ENCODE measurements at regions not wholly inside any gene's neighbourhood (a gene's known extent, or its start where the extent isn't known, plus 50 kb on each side); places are given as distances from the start of the nearest gene placed in this dataset.

DNA sequence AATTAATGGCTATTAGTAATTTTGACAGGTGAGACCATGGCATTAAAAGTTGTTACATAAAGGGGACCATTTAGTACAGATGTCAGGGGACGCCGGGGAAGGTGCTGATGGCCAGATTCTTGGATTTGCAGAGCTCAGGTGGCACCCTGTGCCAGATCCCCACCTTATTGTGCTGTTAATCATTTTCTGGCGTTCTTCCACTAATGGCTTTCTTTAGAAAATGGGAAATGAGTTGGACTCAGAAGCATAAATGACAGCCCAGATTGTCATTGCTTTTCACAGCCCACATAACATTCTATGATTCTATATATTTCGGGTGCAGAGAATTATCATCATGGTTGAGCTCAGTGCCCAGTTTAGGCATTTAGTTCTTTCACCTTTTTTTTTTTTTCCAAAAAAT is 257.2 kb upstream of the TCF4 start:
- TF ChIP-seq, protein P1, sequence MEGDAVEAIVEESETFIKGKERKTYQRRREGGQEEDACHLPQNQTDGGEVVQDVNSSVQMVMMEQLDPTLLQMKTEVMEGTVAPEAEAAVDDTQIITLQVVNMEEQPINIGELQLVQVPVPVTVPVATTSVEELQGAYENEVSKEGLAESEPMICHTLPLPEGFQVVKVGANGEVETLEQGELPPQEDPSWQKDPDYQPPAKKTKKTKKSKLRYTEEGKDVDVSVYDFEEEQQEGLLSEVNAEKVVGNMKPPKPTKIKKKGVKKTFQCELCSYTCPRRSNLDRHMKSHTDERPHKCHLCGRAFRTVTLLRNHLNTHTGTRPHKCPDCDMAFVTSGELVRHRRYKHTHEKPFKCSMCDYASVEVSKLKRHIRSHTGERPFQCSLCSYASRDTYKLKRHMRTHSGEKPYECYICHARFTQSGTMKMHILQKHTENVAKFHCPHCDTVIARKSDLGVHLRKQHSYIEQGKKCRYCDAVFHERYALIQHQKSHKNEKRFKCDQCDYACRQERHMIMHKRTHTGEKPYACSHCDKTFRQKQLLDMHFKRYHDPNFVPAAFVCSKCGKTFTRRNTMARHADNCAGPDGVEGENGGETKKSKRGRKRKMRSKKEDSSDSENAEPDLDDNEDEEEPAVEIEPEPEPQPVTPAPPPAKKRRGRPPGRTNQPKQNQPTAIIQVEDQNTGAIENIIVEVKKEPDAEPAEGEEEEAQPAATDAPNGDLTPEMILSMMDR (IDR thresholded peaks at IDR 0.05) = no peak
- H3K9me3 Mint-ChIP-seq = peaks cover 0 to 13% (median 7%) of the 10 kb centered on the region in 7 donors
- no peak overlapping the region for H3K27ac Mint-ChIP-seq
- no peaks in the 10 kb centered on the region for H3K36me3 ChIP-seq (replicated peaks in 1 of 2; ENCODE audit: control insufficient read depth in 1 of 2, insufficient read depth in 2 of 2, low read length in 2 of 2)
- H3K4me3 Mint-ChIP-seq = no peak overlapping the region
- H3K27ac ChIP-seq (ENCODE audit: low read depth in 1 of 2, low read length in 2 of 2) = no peak overlapping the region
- H3K4me2 ChIP-seq (replicated peaks; ENCODE audit: extremely low read depth, low read length, poor library complexity, severe bottlenecking) = no peak overlapping the region
- no peaks in the 10 kb centered on the region for H3K36me3 Mint-ChIP-seq
- no peaks in the 10 kb centered on the region for H3K4me1 Mint-ChIP-seq
- H2AFZ ChIP-seq (ENCODE audit: insufficient read depth, low read depth, low read length, poor library complexity, severe bottlenecking) = no peak overlapping the region
- no peak for DNase-seq
- H3K4me3 ChIP-seq (replicated peaks in 1 of 3; ENCODE audit: low read depth in 2 of 3, low read length in 3 of 3) = no peak overlapping the region
- H4K20me1 ChIP-seq (ENCODE audit: insufficient read depth, low read length) = no peaks in the 10 kb centered on the region
- intact Hi-C loops (cut with micrococcal nuclease) = no loop called here
- no peaks in the 10 kb centered on the region for H3K4me1 ChIP-seq (ENCODE audit: control insufficient read depth in 1 of 2, insufficient read depth in 2 of 2, low read length in 2 of 2)
- no peaks in the 10 kb centered on the region for H3K27me3 ChIP-seq (ENCODE audit: control insufficient read depth in 2 of 2, insufficient read depth in 2 of 2, low read length in 2 of 2)
- H3K79me2 ChIP-seq (ENCODE audit: insufficient read depth, low read length) = no peaks in the 10 kb centered on the region
- H3K9me3 ChIP-seq (replicated peaks in 1 of 2; ENCODE audit: control insufficient read depth in 1 of 2, insufficient read depth in 1 of 2, low read length in 2 of 2) = peaks cover 0 to 8% of the 10 kb centered on the region in 2 donors
- WGBS (ENCODE audit: insufficient coverage) = 100% methylated on average over 2 of the region's 4 CpGs
- no peaks in the 10 kb centered on the region for H3K27me3 Mint-ChIP-seq (ENCODE audit: low read depth in 3 of 3)
- no peak overlapping the region for H3K9ac ChIP-seq (ENCODE audit: insufficient read depth, low read length, poor library complexity, severe bottlenecking)

DNA sequence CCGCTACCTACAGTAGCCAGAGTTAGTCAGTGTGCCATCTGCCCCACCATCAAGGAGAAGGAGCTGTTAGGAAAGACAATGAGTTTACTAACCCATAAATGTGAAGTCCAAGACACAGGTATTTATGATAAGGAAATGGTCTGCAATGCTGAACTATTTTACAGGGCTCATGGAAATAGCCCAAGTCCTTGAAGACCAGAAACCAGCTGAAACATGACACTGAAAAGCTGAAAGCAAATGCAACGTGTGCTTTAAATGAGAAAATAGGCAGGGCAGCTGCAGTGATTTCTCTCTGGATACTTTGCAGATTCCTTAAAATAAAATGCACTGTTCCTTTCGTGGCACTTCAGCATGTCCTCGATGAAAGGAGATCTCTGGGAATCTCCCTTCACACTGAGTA is 256.4 kb upstream of the TCF4 start:
- no peak overlapping the region for H3K9ac ChIP-seq (ENCODE audit: insufficient read depth, low read length, poor library complexity, severe bottlenecking)
- H3K4me1 ChIP-seq (ENCODE audit: control insufficient read depth in 1 of 2, insufficient read depth in 2 of 2, low read length in 2 of 2) = no peaks in the 10 kb centered on the region
- H3K27me3 Mint-ChIP-seq (ENCODE audit: low read depth in 3 of 3) = no peaks in the 10 kb centered on the region
- no peaks in the 10 kb centered on the region for H3K79me2 ChIP-seq (ENCODE audit: insufficient read depth, low read length)
- no peaks in the 10 kb centered on the region for H3K4me1 Mint-ChIP-seq
- H3K36me3 Mint-ChIP-seq = no peaks in the 10 kb centered on the region
- H3K4me3 Mint-ChIP-seq = no peak overlapping the region
- H3K4me2 ChIP-seq (replicated peaks; ENCODE audit: extremely low read depth, low read length, poor library complexity, severe bottlenecking) = no peak overlapping the region
- DNase-seq = no peak
- H2AFZ ChIP-seq (ENCODE audit: insufficient read depth, low read depth, low read length, poor library complexity, severe bottlenecking) = no peak overlapping the region
- TF ChIP-seq, protein P1 (IDR thresholded peaks at IDR 0.05) = no peak
- no peak overlapping the region for H3K4me3 ChIP-seq (replicated peaks in 1 of 3; ENCODE audit: low read depth in 2 of 3, low read length in 3 of 3)
- no peak overlapping the region for H3K27ac Mint-ChIP-seq
- WGBS (ENCODE audit: insufficient coverage) = 96% methylated on average over 3 of the region's 4 CpGs
- no peaks in the 10 kb centered on the region for H3K36me3 ChIP-seq (replicated peaks in 1 of 2; ENCODE audit: control insufficient read depth in 1 of 2, insufficient read depth in 2 of 2, low read length in 2 of 2)
- peaks cover 0 to 16% of the 10 kb centered on the region in 2 donors for H3K9me3 ChIP-seq (replicated peaks in 1 of 2; ENCODE audit: control insufficient read depth in 1 of 2, insufficient read depth in 1 of 2, low read length in 2 of 2)
- no peaks in the 10 kb centered on the region for H3K27me3 ChIP-seq (ENCODE audit: control insufficient read depth in 2 of 2, insufficient read depth in 2 of 2, low read length in 2 of 2)
- H3K9me3 Mint-ChIP-seq = peaks cover 7 to 21% (median 14%) of the 10 kb centered on the region in 7 donors
- intact Hi-C loops (cut with micrococcal nuclease) = no loop called here
- H4K20me1 ChIP-seq (ENCODE audit: insufficient read depth, low read length) = no peaks in the 10 kb centered on the region
- H3K27ac ChIP-seq (ENCODE audit: low read depth in 1 of 2, low read length in 2 of 2) = no peak overlapping the region
